Lung (tissue), 11 donors: ENCODE measurements at regions not wholly inside any gene's neighbourhood (a gene's known extent, or its start where the extent isn't known, plus 50 kb on each side); places are given as distances from the start of the nearest gene placed in this dataset.

Experiments used
- ATAC-seq: fragments of 200-7000 bp; cut with Tn5 transposase; one replicate; pipeline ENCODE4 v1.9.1; 2020; ENCODE audit warnings: moderate number of reproducible peaks; ENCODE audit not compliant: insufficient read depth, low FRiP score
- DNase-seq, 3 donors: peaks; one replicate each; pipeline ENCODE4 v3.0.0-alpha.2; 2013 to 2017
- H3K27ac ChIP-seq, 2 donors: one replicate each; pipeline ENCODE4 v1.5.1; 2013; ENCODE audit warnings: mild to moderate bottlenecking in 2 of 2, moderate library complexity in 2 of 2, control low read depth in 1 of 2, inconsistent platforms in 1 of 2, low read depth in 1 of 2, low read length in 1 of 2
- H3K27me3 ChIP-seq, 3 donors: one replicate each; pipeline ENCODE4 v1.5.1; 2013; ENCODE audit warnings: low read length in 2 of 3; ENCODE audit not compliant: control insufficient read depth in 3 of 3, insufficient read depth in 3 of 3
- H3K36me3 ChIP-seq, 4 donors: one replicate each; pipeline ENCODE4 v1.5.1; 2013; ENCODE audit warnings: low read length in 4 of 4, mild to moderate bottlenecking in 1 of 4, moderate library complexity in 1 of 4; ENCODE audit not compliant: control insufficient read depth in 4 of 4, insufficient read depth in 4 of 4
- H3K4me1 ChIP-seq, 5 donors: one replicate each; pipeline ENCODE4 v1.5.1; 2013; ENCODE audit warnings: low read length in 5 of 5, mild to moderate bottlenecking in 2 of 5, moderate library complexity in 1 of 5; ENCODE audit not compliant: control insufficient read depth in 5 of 5, insufficient read depth in 5 of 5
- H3K4me3 ChIP-seq: one replicate; pipeline ENCODE4 v1.5.1; 2013; ENCODE audit warnings: mild to moderate bottlenecking, control low read depth, moderate library complexity
- H3K9ac ChIP-seq, 2 donors: one replicate each; pipeline ENCODE4 v1.5.1; 2013; ENCODE audit warnings: low read length in 2 of 2, control low read depth in 1 of 2; ENCODE audit not compliant: insufficient read depth in 1 of 2
- H3K9me3 ChIP-seq, 4 donors: one replicate each; pipeline ENCODE4 v1.5.1; 2013; ENCODE audit warnings: low read length in 3 of 4, mild to moderate bottlenecking in 1 of 4, moderate library complexity in 1 of 4; ENCODE audit not compliant: control insufficient read depth in 4 of 4, insufficient read depth in 3 of 4
- CTCF ChIP-seq: IDR thresholded peaks from 2 replicates; pipeline ENCODE4 v1.5.1; 2012; ENCODE audit warnings: mild to moderate bottlenecking; ENCODE audit errors: control extremely low read depth, extremely low read depth
- WGBS, 2 donors: extraction: QIAGEN DNeasy Blood & Tissue Kit; methylation state at CpG; one replicate each; pipeline ENCODE4 v1.1.7; 2013; 5-methylcytosine and 5-hydroxymethylcytosine counted together
- donor health status: control.
- donor health status: control.
- donor health status: Bipolar disorder and iron deficiency.
- donor health status: healthy.
- donor health status: DM: yes; HTN: yes; CAD: no.

- Histone ChIP-seq H3K9ac (no peak overlapping the region), H3K36me3 (no peaks in the 10 kb centered on the region), H3K4me3 (no peak overlapping the region), H3K9me3 (no peaks in the 10 kb centered on the region), H3K27me3 (peaks cover 0 to 5% (median 0%) of the 10 kb centered on the region in 3 donors), H3K27ac (no peak overlapping the region), H3K4me1 (peaks cover 1 to 17% (median 10%) of the 10 kb centered on the region in 5 donors)
- no peak for TF ChIP-seq CTCF
- no peak for DNase-seq
- WGBS, 2 donors, result 83 to 92% methylated on average over 12 of the region's 12 CpGs
- ATAC-seq, result no peak
Measured at GRCh38 chr17:77807051-77807745, 151.3 kb upstream of the TNRC6C start.

DNA sequence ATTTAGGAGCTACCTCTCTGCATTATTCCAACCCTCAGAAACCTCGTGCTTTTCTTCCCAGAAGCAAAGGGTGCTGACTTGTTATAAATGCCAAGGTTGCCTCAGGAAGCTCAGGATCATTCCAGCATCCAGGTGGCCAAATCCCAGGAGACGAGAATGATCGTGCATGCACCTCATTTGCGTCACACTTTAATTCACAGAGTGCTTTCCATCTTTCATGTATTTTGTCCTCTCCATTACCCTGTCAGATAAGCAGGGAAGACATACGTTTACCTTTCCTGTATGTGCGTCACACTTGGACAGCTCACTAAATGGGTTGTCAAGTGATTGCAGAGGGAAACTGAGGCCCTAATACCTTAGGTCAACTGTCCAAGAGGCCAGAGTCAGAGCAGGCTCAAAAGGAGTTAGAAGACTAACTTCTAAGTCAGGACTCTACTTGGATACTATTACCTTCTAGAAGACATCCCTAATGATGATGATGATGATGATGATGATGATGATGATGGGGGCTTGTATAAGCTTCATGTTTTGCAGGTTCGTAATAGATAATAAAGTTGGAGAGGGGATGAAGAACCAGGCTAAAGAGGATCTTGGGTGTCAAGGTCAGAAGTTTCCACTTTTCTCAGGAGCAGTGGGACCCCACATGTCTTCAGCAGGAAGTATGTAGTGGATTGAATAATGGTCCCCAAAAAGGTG lies 150.6 kb upstream of the TNRC6C start:
- 89 to 95% methylated on average over 7 of the region's 7 CpGs for WGBS, 2 donors
- DNase-seq (no peak), ATAC-seq (no peak)
- Histone ChIP-seq H3K27ac (no peak overlapping the region), H3K4me3 (no peak overlapping the region), H3K9me3 (no peaks in the 10 kb centered on the region), H3K36me3 (no peaks in the 10 kb centered on the region), H3K9ac (no peak overlapping the region), H3K27me3 (peaks cover 0 to 5% (median 0%) of the 10 kb centered on the region in 3 donors), H3K4me1 (peaks cover 0 to 18% (median 8%) of the 10 kb centered on the region in 5 donors)
- no peak for TF ChIP-seq CTCF

GRCh38 chr17:77808686-77809425 lies 149.6 kb upstream of the TNRC6C start:
- H3K4me3 ChIP-seq, result no peak overlapping the region
- ATAC-seq (no peak), DNase-seq (no peak)
- no peak for TF ChIP-seq CTCF
- H3K4me1 ChIP-seq, result peaks cover 0 to 18% (median 0%) of the 10 kb centered on the region in 5 donors
- no peaks in the 10 kb centered on the region for H3K36me3 ChIP-seq
- no peak overlapping the region for H3K9ac ChIP-seq
- no peak overlapping the region for H3K27ac ChIP-seq
- WGBS, 2 donors, result 89 to 91% methylated on average over 10 of the region's 10 CpGs
- peaks cover 0 to 1% (median 0%) of the 10 kb centered on the region in 3 donors for H3K27me3 ChIP-seq
- H3K9me3 ChIP-seq, result no peaks in the 10 kb centered on the region
